IMR-90 (cell line): ENCODE measurements at regions not wholly inside any gene's neighbourhood (a gene's known extent, or its start where the extent isn't known, plus 50 kb on each side); places are given as distances from the start of the nearest gene placed in this dataset.

Experiments
- ATAC-seq: fragments of 200-7000 bp; cut with Tn5 transposase; 2 replicates; pipeline ENCODE4 v1.9.1; 2020; ENCODE audit warnings: low read depth, mild to moderate bottlenecking, moderate library complexity
- BruUV-seq: library from RNA; stranded (reverse); fragments of 400-500 nt; replicated peaks from 2 replicates; lab custom pipeline; 2021; lab: Mats Ljungman, UMichigan
- CTCF ChIA-PET: fragments of 300-600 bp; formaldehyde crosslinking; extraction: SDS; loops from one replicate; lab custom pipeline; 2021; ENCODE audit warnings: antibody characterized with exemption; lab: Yijun Ruan, JAX
- POLR2A ChIA-PET: fragments of 300-600 bp; sonication (Branson Sonifier 250); formaldehyde crosslinking; loops from one replicate; lab custom pipeline; 2022; ENCODE audit warnings: antibody characterized with exemption; ENCODE audit not compliant: unreplicated experiment; lab: Charles Lee
- DNase-seq: peaks from one replicate; pipeline ENCODE4 v3.0.0; 2013
- H2AFZ ChIP-seq: replicated peaks from 2 replicates; pipeline ENCODE3; 2013; ENCODE audit warnings: low read length, mild to moderate bottlenecking; ENCODE audit not compliant: poor library complexity
- H2AK5ac ChIP-seq: 2 replicates; pipeline ENCODE4 v1.6.1; 2013; ENCODE audit warnings: low read depth, low read length, inconsistent platforms
- H2AK9ac ChIP-seq: replicated peaks from 2 replicates; pipeline ENCODE3; 2013; ENCODE audit warnings: mild to moderate bottlenecking, low read depth, low read length, moderate library complexity; ENCODE audit not compliant: poor library complexity
- H2BK120ac ChIP-seq: 2 replicates; pipeline ENCODE4 v1.6.1; 2013; ENCODE audit warnings: low read depth, low read length, inconsistent platforms
- H2BK15ac ChIP-seq: 3 replicates; pipeline ENCODE4 v1.6.1; 2013; ENCODE audit warnings: low read depth, low read length, inconsistent platforms
- H2BK20ac ChIP-seq: 2 replicates; pipeline ENCODE4 v1.6.1; 2013; ENCODE audit warnings: low read depth, mild to moderate bottlenecking, inconsistent platforms, low read length, moderate library complexity
- H2BK5ac ChIP-seq: 2 replicates; pipeline ENCODE4 v1.6.1; 2013; ENCODE audit warnings: mild to moderate bottlenecking, low read depth, low read length, inconsistent platforms; ENCODE audit not compliant: poor library complexity, severe bottlenecking
- H3K14ac ChIP-seq: replicated peaks from 2 replicates; pipeline ENCODE4 v1.6.1; 2013; ENCODE audit warnings: low read depth, low read length, inconsistent platforms
- H3K18ac ChIP-seq: 2 replicates; pipeline ENCODE4 v1.6.1; 2013; ENCODE audit warnings: low read depth, low read length, control low read depth
- H3K23ac ChIP-seq: 2 replicates; pipeline ENCODE4 v1.6.1; 2013; ENCODE audit warnings: low read depth, low read length, inconsistent platforms
- H3K27ac ChIP-seq: 2 replicates; pipeline ENCODE4 v1.5.1; 2013; ENCODE audit warnings: mild to moderate bottlenecking, control low read depth, low read length; ENCODE audit not compliant: insufficient read depth
- H3K27me3 ChIP-seq: 2 replicates; pipeline ENCODE4 v1.6.1; 2013; ENCODE audit warnings: low read length; ENCODE audit not compliant: control insufficient read depth, insufficient read depth
- H3K36me3 ChIP-seq: 2 replicates; pipeline ENCODE4 v1.6.1; 2013; ENCODE audit warnings: low read length, mixed read lengths; ENCODE audit not compliant: control insufficient read depth, insufficient read depth
- H3K4ac ChIP-seq: 2 replicates; pipeline ENCODE4 v1.6.1; 2013; ENCODE audit warnings: low read depth, low read length, inconsistent platforms
- H3K4me1 ChIP-seq: 2 replicates; pipeline ENCODE4 v1.6.1; 2013; ENCODE audit warnings: low read length, mixed read lengths; ENCODE audit not compliant: control insufficient read depth, insufficient read depth
- H3K4me2 ChIP-seq: 2 replicates; pipeline ENCODE4 v1.6.1; 2013; ENCODE audit warnings: low read depth, mild to moderate bottlenecking, control low read depth, low read length, moderate library complexity
- H3K4me3 ChIP-seq: 2 replicates; pipeline ENCODE4 v1.5.1; 2013; ENCODE audit warnings: low read depth, mild to moderate bottlenecking, control low read depth, low read length, moderate library complexity; ENCODE audit not compliant: insufficient read depth
- H3K56ac ChIP-seq: 2 replicates; pipeline ENCODE4 v1.6.1; 2013; ENCODE audit warnings: low read length, inconsistent platforms; ENCODE audit not compliant: insufficient read depth; ENCODE audit errors: extremely low read depth
- H3K79me1 ChIP-seq, 2 experiments: 2 replicates each; pipeline ENCODE4 v1.6.1; 2013; ENCODE audit warnings: low read length in 2 of 2, inconsistent platforms in 1 of 2, low read depth in 1 of 2
- H3K9ac ChIP-seq: 2 replicates; pipeline ENCODE4 v1.6.1; 2013; ENCODE audit warnings: low read depth, low read length, control low read depth
- H3K9me1 ChIP-seq: 2 replicates; pipeline ENCODE4 v1.6.1; 2013; ENCODE audit warnings: low read length, inconsistent platforms; ENCODE audit not compliant: insufficient read depth
- H3K9me3 ChIP-seq: 2 replicates; pipeline ENCODE4 v1.6.1; 2013; ENCODE audit warnings: low read length; ENCODE audit not compliant: control insufficient read depth, insufficient read depth
- H4K20me1 ChIP-seq: 2 replicates; pipeline ENCODE4 v1.6.1; 2013; ENCODE audit warnings: low read length, inconsistent platforms; ENCODE audit not compliant: insufficient read depth
- H4K5ac ChIP-seq: 2 replicates; pipeline ENCODE4 v1.6.1; 2013; ENCODE audit warnings: mild to moderate bottlenecking, low read depth, low read length, control low read depth
- H4K8ac ChIP-seq, 2 experiments: 2 replicates each; pipeline ENCODE4 v1.6.1; 2013; ENCODE audit warnings: low read depth in 2 of 2, low read length in 2 of 2, control low read depth in 1 of 2, inconsistent platforms in 1 of 2
- H4K91ac ChIP-seq: 2 replicates; pipeline ENCODE4 v1.6.1; 2013; ENCODE audit warnings: low read depth, low read length, inconsistent platforms; ENCODE audit not compliant: insufficient read depth
- CEBPB ChIP-seq: IDR thresholded peaks from 2 replicates; pipeline ENCODE4 v1.6.1; 2012; ENCODE audit warnings: low read depth, low read length, improper control_type of control experiment
- CHD1 ChIP-seq: IDR thresholded peaks from 2 replicates; pipeline ENCODE4 v1.6.1; 2012; ENCODE audit warnings: low read depth, low read length, improper control_type of control experiment
- ELK1 ChIP-seq: fragments of 150-350 bp; IDR thresholded peaks from 2 replicates; pipeline ENCODE4 v1.6.1; 2016; ENCODE audit warnings: low read depth, mild to moderate bottlenecking, low read length, moderate library complexity, borderline replicate concordance
- MXI1 ChIP-seq: IDR thresholded peaks from 2 replicates; pipeline ENCODE4 v1.6.1; 2012; ENCODE audit warnings: low read depth, mild to moderate bottlenecking, low read length, moderate library complexity, borderline replicate concordance
- NFE2L2 ChIP-seq: fragments of 150-350 bp; IDR thresholded peaks from 2 replicates; pipeline ENCODE4 v1.6.1; 2016; ENCODE audit warnings: low read depth, mild to moderate bottlenecking, low read length
- POLR2A ChIP-seq: IDR thresholded peaks from 2 replicates; pipeline ENCODE4 v1.6.1; 2012; ENCODE audit warnings: mild to moderate bottlenecking, low read depth, low read length
- RCOR1 ChIP-seq: IDR thresholded peaks from 2 replicates; pipeline ENCODE4 v1.6.1; 2012; ENCODE audit warnings: mild to moderate bottlenecking, low read length, improper control_type of control experiment; ENCODE audit not compliant: insufficient replicate concordance
- RFX5 ChIP-seq: IDR thresholded peaks from 2 replicates; pipeline ENCODE4 v1.8.0; 2012; ENCODE audit warnings: low read depth, mild to moderate bottlenecking, low read length, moderate library complexity
- WGBS, 2 experiments: methylation state at CpG; one replicate each; pipeline versions ENCODE4 v1.1.5 to v1.1.7; 2013; ENCODE audit warnings: missing lambda C conversion rate in 2 of 2; ENCODE audit not compliant: insufficient read length in 1 of 2; ENCODE audit errors: extremely low coverage in 2 of 2; 5-methylcytosine and 5-hydroxymethylcytosine counted together
- dilution Hi-C: fragments of 300-500 bp; cut with HindIII; formaldehyde crosslinking; loops from one replicate; pipeline ENCODE4 v1.14.3; 2018; ENCODE audit warnings: low sequenced_read_pairs; ENCODE audit not compliant: unreplicated experiment
- in situ Hi-C: fragments of 300-500 bp; cut with MboI; formaldehyde crosslinking; loops from 3 replicates; pipeline ENCODE4 v1.14.3; 2019; ENCODE audit warnings: low sequenced_read_pairs, inconsistent platforms, mixed read lengths
- intact Hi-C: fragments of 100-400 bp; cut with micrococcal nuclease; formaldehyde crosslinking; loops from 2 replicates; pipeline ENCODE4 v1.10.0; 2022

DNA sequence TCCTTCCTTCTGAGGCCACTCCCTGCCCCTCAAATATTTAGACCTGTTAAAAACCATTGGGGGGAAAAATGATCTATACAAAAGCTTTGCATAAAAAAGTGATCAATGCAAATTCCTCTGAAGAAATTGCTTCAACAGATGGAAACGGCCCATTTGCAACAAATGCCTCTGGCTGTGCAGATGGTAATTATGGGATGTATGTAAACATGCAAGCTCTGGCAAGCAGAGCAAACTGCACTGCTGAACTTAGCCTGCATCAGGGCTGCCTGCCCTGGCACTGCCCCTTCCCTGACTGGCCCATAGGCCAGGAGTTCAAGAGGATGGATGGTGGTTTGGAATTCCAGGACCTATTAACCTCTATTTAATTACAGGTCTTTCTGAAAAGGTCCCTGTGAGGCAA lies 388.7 kb downstream of the MIAT start:
- intact Hi-C loops (no loop called here), dilution Hi-C loops (no loop called here), in situ Hi-C loops (no loop called here)
- H3K79me1 ChIP-seq = no peaks in the 10 kb centered on the region
- H2AFZ ChIP-seq = no peak overlapping the region
- H3K9me3 ChIP-seq = no peaks in the 10 kb centered on the region
- ChIA-PET POLR2A (no interaction called here), CTCF (interaction anchor here (0.7 kb wide), 1 partner anchor 34 kb away, joined by 3 read pairs; no protein-coding TSS in a partner anchor)
- H3K56ac ChIP-seq = no peak overlapping the region
- no peak overlapping the region for H2BK20ac ChIP-seq
- WGBS, 2 experiments = no CpG with 5 or more reads among the region's 1 CpG
- H3K4me1 ChIP-seq = peaks cover 2% of the 10 kb centered on the region; the same call in 1 of the 2 replicates
- no peak for ATAC-seq
- H3K23ac ChIP-seq = no peak overlapping the region
- no peak overlapping the region for H4K91ac ChIP-seq
- H3K14ac ChIP-seq = no peak overlapping the region
- no TSS peak for BruUV-seq
- H4K5ac ChIP-seq = no peak overlapping the region
- TF ChIP-seq MXI1 = no peak
- TF ChIP-seq CEBPB = no peak
- no peak for TF ChIP-seq RFX5
- TF ChIP-seq CHD1 = no peak
- no peak for TF ChIP-seq POLR2A
- TF ChIP-seq NFE2L2 = no peak
- TF ChIP-seq ELK1 = no peak
- no peak for TF ChIP-seq RCOR1
- no peaks in the 10 kb centered on the region for H3K36me3 ChIP-seq
- H3K9ac ChIP-seq = no peak overlapping the region
- H2BK120ac ChIP-seq = no peak overlapping the region
- H2BK15ac ChIP-seq = no peak overlapping the region
- H3K4me3 ChIP-seq = no peak overlapping the region
- no peak overlapping the region for H2BK5ac ChIP-seq
- H3K9me1 ChIP-seq = no peaks in the 10 kb centered on the region
- H4K20me1 ChIP-seq = no peaks in the 10 kb centered on the region
- no peak overlapping the region for H2AK5ac ChIP-seq
- H3K4me2 ChIP-seq = no peak overlapping the region
- no peak overlapping the region for H3K4ac ChIP-seq
- H3K27ac ChIP-seq = no peak overlapping the region
- DNase-seq = no peak
- no peak overlapping the region for H4K8ac ChIP-seq
- no peak overlapping the region for H2AK9ac ChIP-seq
- no peak overlapping the region for H3K18ac ChIP-seq
- peaks cover 23% of the 10 kb centered on the region for H3K27me3 ChIP-seq
